ENCODE measurements at regions not wholly inside any gene's neighbourhood (a gene's known extent, or its start where the extent isn't known, plus 50 kb on each side); places are given as distances from the start of the nearest gene placed in this dataset.

DNA sequence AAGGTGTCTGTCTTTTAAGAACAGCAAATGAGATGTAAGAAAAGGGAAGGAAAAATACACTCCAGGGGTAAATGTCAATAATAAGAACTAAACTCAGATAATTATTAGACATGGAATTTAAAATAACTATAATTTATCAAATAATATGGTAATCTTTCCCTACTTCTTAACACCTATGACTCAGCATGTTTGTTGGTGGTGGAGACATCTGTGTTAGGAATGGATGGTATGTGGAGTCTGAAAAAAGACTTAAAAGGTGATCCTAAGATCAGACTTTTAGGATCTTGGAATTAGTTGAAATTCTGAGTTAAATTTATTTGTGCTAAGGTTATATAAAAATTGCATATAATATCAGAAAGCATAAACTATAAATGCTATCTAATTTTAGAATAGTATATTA is 915.1 kb downstream of the SLITRK5 start (continued):
- TF ChIP-seq ZNF644 (tag; IDR thresholded peaks at IDR 0.05; ENCODE audit: low read depth) (no peak), SAFB2 (IDR thresholded peaks at IDR 0.05; ENCODE audit: borderline replicate concordance, low read depth, low read length, severe bottlenecking) (no peak), ZNF134 (CRISPR knock-in tag; conservative IDR thresholded peaks at IDR 0.05) (no peak)

DNA sequence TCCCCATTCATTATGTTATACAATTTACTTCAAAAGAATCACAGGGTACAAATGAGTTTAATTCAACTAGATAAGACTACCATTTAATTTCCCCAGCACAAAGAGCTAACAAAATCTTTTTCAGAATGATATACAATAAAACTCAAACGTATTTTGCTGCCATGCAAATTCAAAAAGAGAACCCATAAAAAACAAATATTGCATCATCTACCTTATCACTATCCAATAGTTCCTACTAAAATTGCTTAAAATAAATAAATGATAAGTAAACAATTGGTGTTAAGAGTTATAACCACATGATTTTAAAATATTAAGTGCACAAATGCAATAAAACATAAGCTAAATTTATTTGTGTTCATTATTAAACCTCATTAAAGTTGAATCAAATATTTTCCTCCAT is 919.4 kb downstream of the SLITRK5 start:
- DNase-seq (ENCODE audit: extremely low read depth in 1 of 4, low spot score in 3 of 4) (no peak), ATAC-seq (no peak), FAIRE-seq (no peak)
- H3K79me2 ChIP-seq (ENCODE audit: control insufficient read depth, insufficient read depth, low read length): no peaks in the 10 kb centered on the region
- no peaks in the 10 kb centered on the region for H3K9me3 ChIP-seq (replicated peaks; ENCODE audit: control insufficient read depth, insufficient read depth, low read depth, low read length)
- no TSS peak for BruUV-seq (replicated peaks)
- H4K20me1 ChIP-seq (replicated peaks; ENCODE audit: control insufficient read depth, insufficient read depth, low read length): no peaks in the 10 kb centered on the region
- no peaks in the 10 kb centered on the region for H3K4me1 ChIP-seq (replicated peaks in 1 of 2; ENCODE audit: control insufficient read depth in 2 of 2, insufficient read depth in 2 of 2, low read length in 2 of 2)
- no peaks in the 10 kb centered on the region for H3K36me3 ChIP-seq (ENCODE audit: control insufficient read depth, insufficient read depth, low read length)
- H3K27me3 ChIP-seq (ENCODE audit: control insufficient read depth in 2 of 2, insufficient read depth in 2 of 2, low read length in 2 of 2): no peaks in the 10 kb centered on the region
- H3K4me2 ChIP-seq (ENCODE audit: insufficient read depth, low read length): no peak overlapping the region
- H3K9ac ChIP-seq (ENCODE audit: insufficient read depth in 1 of 2, low read depth in 2 of 2, low read length in 2 of 2): no peak overlapping the region
- in situ Hi-C loops (cut with MboI): no loop called here
- no peaks in the 10 kb centered on the region for H3K9me1 ChIP-seq (ENCODE audit: control insufficient read depth, insufficient read depth, low read length)
- no peak overlapping the region for H3K27ac ChIP-seq (ENCODE audit: extremely low read depth, low read depth, low read length)
- intact Hi-C loops (cut with micrococcal nuclease): no loop called here
- CTCF ChIA-PET (ENCODE audit: low intra/inter-chr PET ratio): no interaction called here
- 0% methylated on average over 1 of the region's 1 CpG for WGBS (ENCODE audit: insufficient coverage, low coverage, missing lambda C conversion rate)
- TF ChIP-seq TCF7 (IDR thresholded peaks at IDR 0.05; ENCODE audit: borderline replicate concordance): no peak
- no peak for TF ChIP-seq CEBPG (CRISPR knock-in tag; IDR thresholded peaks at IDR 0.05)
- TF ChIP-seq CEBPG (tag; conservative IDR thresholded peaks at IDR 0.05 in 1 of 2, IDR thresholded peaks at IDR 0.05 in 1 of 2): peak in 1 of 2 experiments; percentile 54; a peak in 1 of 4 replicates
- no peak for TF ChIP-seq IRF9 (tag; IDR thresholded peaks at IDR 0.05)
- POLR2A ChIA-PET: no interaction called here
- H3K4me3 ChIP-seq: no peak overlapping the region
- no peak overlapping the region for H2AFZ ChIP-seq (ENCODE audit: low read depth, low read length)

All from K562 (cell line).